Uterus (tissue), 2 donors: ENCODE measurements at regions not wholly inside any gene's neighbourhood (a gene's known extent, or its start where the extent isn't known, plus 50 kb on each side); places are given as distances from the start of the nearest gene placed in this dataset.

Experiments used
- CTCF ChIP-seq, 4 experiments: fragments of 200-600 bp in 2 of 4; fragments of 450-650 bp in 2 of 4; sonication (generic) in 2 of 4; IDR thresholded peaks; one replicate each; pipeline ENCODE4 v1.5.1; 2016 to 2019; ENCODE audit warnings: antibody characterized with exemption in 4 of 4, mild to moderate bottlenecking in 2 of 4, moderate library complexity in 1 of 4
- POLR2A ChIP-seq, 2 donors: fragments of 450-650 bp; IDR thresholded peaks; one replicate each; pipeline ENCODE4 v1.6.1; 2016; ENCODE audit warnings: antibody characterized with exemption in 2 of 2, mild to moderate bottlenecking in 1 of 2, moderate library complexity in 1 of 2

- TF ChIP-seq CTCF (IDR thresholded peaks at IDR 0.05): no peak
- no peak for TF ChIP-seq POLR2A (IDR thresholded peaks at IDR 0.05)
Measured at GRCh38 chr2:176789751-176790150, 422.8 kb upstream of the HNRNPA3 start.
